HepG2 (cell line): ENCODE measurements at regions not wholly inside any gene's neighbourhood (a gene's known extent, or its start where the extent isn't known, plus 50 kb on each side); places are given as distances from the start of the nearest gene placed in this dataset.

Source experiments
- ATAC-seq: fragments of 200-7000 bp; cut with Tn5 transposase; 3 replicates; pipeline ENCODE4 v1.9.1; 2020; ENCODE audit warnings: mild to moderate bottlenecking, moderate library complexity
- BruUV-seq: library from RNA; stranded (reverse); fragments of 400-500 nt; replicated peaks from 2 replicates; lab custom pipeline; 2021; lab: Mats Ljungman, UMichigan
- CTCF ChIA-PET: fragments of 300-600 bp; formaldehyde crosslinking; extraction: SDS; loops from one replicate; lab custom pipeline; 2021; ENCODE audit warnings: low total read pairs, inconsistent platforms, low intra/inter-chr PET ratio; lab: Yijun Ruan, JAX
- POLR2A ChIA-PET: fragments of 350-600 bp; sonication (Branson Sonifier 250); formaldehyde crosslinking; loops from one replicate; lab custom pipeline; 2020; ENCODE audit warnings: antibody characterized with exemption, inconsistent platforms; lab: Yijun Ruan, JAX
- DNase-seq: peaks from one replicate; pipeline ENCODE4 v3.0.0-alpha.2; 2015; ENCODE audit warnings: low spot score
- FAIRE-seq: peaks from 3 replicates; lab custom pipeline; 2011; peaks lifted over from hg19 to GRCh38; lab: Jason Lieb, UNC
- H2AFZ ChIP-seq: one replicate; pipeline ENCODE4 v1.6.1; 2011; ENCODE audit warnings: low read length, inconsistent platforms
- H3K27ac ChIP-seq: fragments of 300-600 bp; 3 replicates; pipeline ENCODE4 v1.8.0; 2011; ENCODE audit warnings: mixed run types, mild to moderate bottlenecking, mixed read lengths, low read length, inconsistent platforms; ENCODE audit not compliant: insufficient read depth; ENCODE audit errors: extremely low read length
- H3K27me3 ChIP-seq, 2 experiments: fragments of 200-600 bp in 1 of 2; 2 replicates in 1 of 2; 3 replicates in 1 of 2; pipeline versions ENCODE4 v1.6.0 to v1.8.0; 2011; ENCODE audit warnings: low read length in 2 of 2, mild to moderate bottlenecking in 2 of 2, moderate library complexity in 2 of 2, inconsistent platforms in 1 of 2; ENCODE audit not compliant: insufficient read depth in 2 of 2, control insufficient read depth in 1 of 2
- H3K36me3 ChIP-seq, 2 experiments: fragments of 200-600 bp in 1 of 2; replicated peaks in 1 of 2; 2 replicates in 1 of 2; 3 replicates in 1 of 2; pipeline versions ENCODE4 v1.5.1 to v1.8.0; 2011; ENCODE audit warnings: low read length in 2 of 2, inconsistent platforms in 1 of 2; ENCODE audit not compliant: insufficient read depth in 2 of 2, control insufficient read depth in 1 of 2
- H3K4me1 ChIP-seq: 2 replicates; pipeline ENCODE4 v1.5.1; 2012; ENCODE audit warnings: low read length, inconsistent platforms; ENCODE audit not compliant: insufficient read depth
- H3K4me2 ChIP-seq: 2 replicates; pipeline ENCODE4 v1.6.0; 2011; ENCODE audit warnings: low read depth, low read length, inconsistent platforms
- H3K4me3 ChIP-seq, 3 experiments: fragments of 200-600 bp in 1 of 3; sonication (generic), shearing (Covaris generic) in 1 of 3; replicated peaks in 1 of 3; 2 replicates each; pipeline ENCODE4 v1.5.1; 2011 to 2016; ENCODE audit warnings: low read length in 3 of 3, inconsistent platforms in 2 of 3, low read depth in 2 of 3, mild to moderate bottlenecking in 2 of 3, control low read depth in 1 of 3, mixed read lengths in 1 of 3; ENCODE audit not compliant: insufficient read depth in 1 of 3
- H3K79me2 ChIP-seq: one replicate; pipeline ENCODE4 v1.6.1; 2011; ENCODE audit warnings: low read length, inconsistent platforms; ENCODE audit not compliant: insufficient read depth
- H3K9ac ChIP-seq: 2 replicates; pipeline ENCODE4 v1.6.0; 2011; ENCODE audit warnings: mild to moderate bottlenecking, low read depth, low read length, inconsistent platforms; ENCODE audit not compliant: insufficient read depth
- H3K9me3 ChIP-seq: 2 replicates; pipeline ENCODE4 v1.5.1; 2012; ENCODE audit warnings: mild to moderate bottlenecking, low read length
- H4K20me1 ChIP-seq: 2 replicates; pipeline ENCODE4 v1.6.0; 2011; ENCODE audit warnings: inconsistent platforms, mild to moderate bottlenecking, low read length, moderate library complexity; ENCODE audit not compliant: insufficient read depth
- FOXP1 ChIP-seq, 2 experiments: fragments of 450-650 bp in 1 of 2; IDR thresholded peaks; 2 replicates each; pipeline ENCODE4 v1.6.1; 2017 to 2018; ENCODE audit warnings: antibody characterized with exemption in 1 of 2
- GABPB1 ChIP-seq: IDR thresholded peaks from 2 replicates; pipeline ENCODE4 v1.6.1; 2016; ENCODE audit warnings: mild to moderate bottlenecking, missing genetic modification reagents, moderate library complexity, missing compliant biosample characterization
- GATAD2A ChIP-seq: IDR thresholded peaks from 2 replicates; pipeline ENCODE4 v1.6.1; 2016
- KLF16 ChIP-seq, 2 experiments: sonication (generic) in 1 of 2; formaldehyde crosslinking in 1 of 2; IDR thresholded peaks; 2 replicates each; pipeline versions ENCODE4 v1.6.1 to v1.8.0; 2016 to 2023; ENCODE audit warnings: missing genetic modification reagents in 2 of 2, missing compliant biosample characterization in 1 of 2
- RXRB ChIP-seq: IDR thresholded peaks from 2 replicates; pipeline ENCODE4 v1.6.1; 2016; ENCODE audit warnings: borderline replicate concordance, missing genetic modification reagents, missing compliant biosample characterization
- SRY ChIP-seq: sonication (generic); formaldehyde crosslinking; IDR thresholded peaks from 2 replicates; pipeline ENCODE4 v1.8.0; 2022; ENCODE audit warnings: mild to moderate bottlenecking, missing genetic modification reagents
- STAG1 ChIP-seq: sonication (generic); formaldehyde crosslinking; IDR thresholded peaks from 2 replicates; pipeline ENCODE4 v1.4.0; 2020; ENCODE audit warnings: missing genetic modification reagents
- TCF7L2 ChIP-seq: IDR thresholded peaks from 2 replicates; pipeline ENCODE4 v1.6.1; 2011; ENCODE audit warnings: mild to moderate bottlenecking, low read depth, low read length, moderate library complexity
- ZNF446 ChIP-seq: sonication (generic); formaldehyde crosslinking; IDR thresholded peaks from 2 replicates; pipeline ENCODE4 v1.5.0; 2020; ENCODE audit warnings: mild to moderate bottlenecking, missing genetic modification reagents
- ZNF766 ChIP-seq: sonication (generic); formaldehyde crosslinking; IDR thresholded peaks from 2 replicates; pipeline ENCODE4 v1.5.0; 2020; ENCODE audit warnings: missing genetic modification reagents, borderline replicate concordance
- ZNF816 ChIP-seq: sonication (generic); formaldehyde crosslinking; IDR thresholded peaks from 2 replicates; pipeline ENCODE4 v1.8.0; 2022; ENCODE audit warnings: missing genetic modification reagents, mild to moderate bottlenecking, borderline replicate concordance
- WGBS: methylation state at CpG from one replicate; pipeline ENCODE4 v1.1.6; 2017; ENCODE audit warnings: low lambda C conversion rate; 5-methylcytosine and 5-hydroxymethylcytosine counted together
- in situ Hi-C: cut with HindIII; loops from 2 replicates; pipeline ENCODE4 v1.10.0; 2017; ENCODE audit warnings: low pct_unique_long_range_greater_than_20kb; ENCODE audit not compliant: extremely low pct_ligation_motif_present
- intact Hi-C: fragments of 100-400 bp; cut with micrococcal nuclease; formaldehyde crosslinking; loops from one replicate; pipeline ENCODE4 v1.10.0; 2022; ENCODE audit not compliant: unreplicated experiment
- TF ChIP-seq, protein P1 (sequence below): sonication (generic); formaldehyde crosslinking; IDR thresholded peaks from 2 replicates; pipeline ENCODE4 v1.5.0; 2020; ENCODE audit warnings: mild to moderate bottlenecking, missing genetic modification reagents, moderate library complexity
- TF ChIP-seq, protein P2 (sequence below): sonication (generic); formaldehyde crosslinking; IDR thresholded peaks from 2 replicates; pipeline ENCODE4 v1.9.0; 2021; ENCODE audit warnings: missing genetic modification reagents, borderline replicate concordance
- TF ChIP-seq, protein P3 (sequence below): sonication (generic); formaldehyde crosslinking; IDR thresholded peaks from 2 replicates; pipeline ENCODE4 v1.4.0; 2020; ENCODE audit warnings: low read depth, missing genetic modification reagents

DNA sequence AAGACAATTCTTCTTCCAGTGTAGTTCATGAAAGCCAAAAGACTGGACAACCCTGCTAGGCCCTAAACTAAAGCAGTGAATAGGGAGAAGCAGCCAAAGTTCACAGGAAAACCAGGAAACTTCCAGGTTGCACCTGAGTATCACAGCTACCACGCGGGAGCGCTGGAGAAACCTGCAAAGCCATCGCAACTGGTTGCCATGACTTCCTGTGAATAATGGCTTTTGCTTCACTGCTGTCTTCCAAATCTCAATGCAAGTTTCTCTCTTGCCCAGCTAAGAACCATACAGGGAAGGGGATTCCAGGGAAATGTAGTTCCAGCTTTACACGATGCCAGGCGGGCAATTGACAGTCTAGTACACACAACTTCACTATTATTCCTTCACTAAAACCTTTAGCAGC lies 114.1 kb downstream of the GXYLT1 start:
- Histone ChIP-seq H3K9me3 (no peaks in the 10 kb centered on the region), H3K27me3 (no peaks in the 10 kb centered on the region), H3K4me3 (no peak overlapping the region), H3K4me2 (no peak overlapping the region), H3K79me2 (no peaks in the 10 kb centered on the region), H4K20me1 (no peaks in the 10 kb centered on the region), H2AFZ (no peak overlapping the region), H3K36me3 (no peaks in the 10 kb centered on the region), H3K4me1 (no peaks in the 10 kb centered on the region), H3K27ac (no peak overlapping the region), H3K9ac (no peak overlapping the region)
- FAIRE-seq (no peak), ATAC-seq (no peak; the same call in 2 of the 3 replicates), DNase-seq (no peak)
- intact Hi-C loops (no loop called here), in situ Hi-C loops (no loop called here)
- BruUV-seq = no TSS peak
- TF ChIP-seq ZNF816 (CRISPR knock-in tag) (no peak), ZNF446 (CRISPR knock-in tag) (no peak), SRY (CRISPR knock-in tag) (no peak), TCF7L2 (no peak), KLF16 (CRISPR knock-in tag; IDR thresholded peaks at IDR 0.05) (no peak), STAG1 (CRISPR knock-in tag) (peak; percentile 33), RXRB (no peak)
- TF ChIP-seq, protein P1, sequence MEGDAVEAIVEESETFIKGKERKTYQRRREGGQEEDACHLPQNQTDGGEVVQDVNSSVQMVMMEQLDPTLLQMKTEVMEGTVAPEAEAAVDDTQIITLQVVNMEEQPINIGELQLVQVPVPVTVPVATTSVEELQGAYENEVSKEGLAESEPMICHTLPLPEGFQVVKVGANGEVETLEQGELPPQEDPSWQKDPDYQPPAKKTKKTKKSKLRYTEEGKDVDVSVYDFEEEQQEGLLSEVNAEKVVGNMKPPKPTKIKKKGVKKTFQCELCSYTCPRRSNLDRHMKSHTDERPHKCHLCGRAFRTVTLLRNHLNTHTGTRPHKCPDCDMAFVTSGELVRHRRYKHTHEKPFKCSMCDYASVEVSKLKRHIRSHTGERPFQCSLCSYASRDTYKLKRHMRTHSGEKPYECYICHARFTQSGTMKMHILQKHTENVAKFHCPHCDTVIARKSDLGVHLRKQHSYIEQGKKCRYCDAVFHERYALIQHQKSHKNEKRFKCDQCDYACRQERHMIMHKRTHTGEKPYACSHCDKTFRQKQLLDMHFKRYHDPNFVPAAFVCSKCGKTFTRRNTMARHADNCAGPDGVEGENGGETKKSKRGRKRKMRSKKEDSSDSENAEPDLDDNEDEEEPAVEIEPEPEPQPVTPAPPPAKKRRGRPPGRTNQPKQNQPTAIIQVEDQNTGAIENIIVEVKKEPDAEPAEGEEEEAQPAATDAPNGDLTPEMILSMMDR = peak; percentile 46
- POLR2A ChIA-PET = no interaction called here
- 43% methylated on average over 6 of the region's 6 CpGs for WGBS
- CTCF ChIA-PET = no interaction called here

DNA sequence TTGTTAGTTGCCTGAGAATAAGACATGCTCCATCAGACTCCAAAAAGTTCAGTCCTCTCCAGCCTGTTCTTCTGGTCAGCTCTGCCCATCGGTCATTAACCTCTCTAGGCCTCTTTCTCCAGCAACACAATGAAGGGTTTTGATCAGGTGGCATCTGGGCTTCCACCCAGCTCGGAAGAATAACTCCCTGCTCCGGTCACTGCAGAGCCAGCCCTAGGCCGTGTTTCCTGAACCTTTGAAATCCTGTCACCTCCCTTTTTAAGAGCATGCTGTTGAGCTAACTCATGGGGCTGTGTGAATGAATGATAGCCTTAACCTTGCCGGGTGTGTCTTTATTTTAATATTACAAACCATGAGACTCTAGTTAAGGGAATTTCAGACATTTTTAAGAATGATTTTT lies 117.1 kb downstream of the GXYLT1 start:
- no peak overlapping the region for H2AFZ ChIP-seq
- FAIRE-seq = no peak
- POLR2A ChIA-PET = no interaction called here
- no peak overlapping the region for H3K9ac ChIP-seq
- intact Hi-C loops (loop anchor here (10.0 kb wide), 1 partner anchor 103 kb away; no protein-coding TSS in a partner anchor), in situ Hi-C loops (no loop called here)
- H3K27ac ChIP-seq = no peak overlapping the region
- H3K36me3 ChIP-seq = no peaks in the 10 kb centered on the region
- ATAC-seq = no peak
- H3K4me2 ChIP-seq = no peak overlapping the region
- 6% methylated on average over 5 of the region's 5 CpGs for WGBS
- BruUV-seq = no TSS peak
- no peaks in the 10 kb centered on the region for H4K20me1 ChIP-seq
- H3K27me3 ChIP-seq = peaks cover 0 to 5% of the 10 kb centered on the region in 2 experiments; a peak in 1 of 5 replicates
- no peak overlapping the region for H3K4me3 ChIP-seq
- no peaks in the 10 kb centered on the region for H3K9me3 ChIP-seq
- DNase-seq = no peak
- CTCF ChIA-PET = no interaction called here
- H3K79me2 ChIP-seq = no peaks in the 10 kb centered on the region
- no peaks in the 10 kb centered on the region for H3K4me1 ChIP-seq
- TF ChIP-seq ZNF766 = no peak
- no peak for TF ChIP-seq GATAD2A
- no peak for TF ChIP-seq GABPB1
- TF ChIP-seq, protein P2, sequence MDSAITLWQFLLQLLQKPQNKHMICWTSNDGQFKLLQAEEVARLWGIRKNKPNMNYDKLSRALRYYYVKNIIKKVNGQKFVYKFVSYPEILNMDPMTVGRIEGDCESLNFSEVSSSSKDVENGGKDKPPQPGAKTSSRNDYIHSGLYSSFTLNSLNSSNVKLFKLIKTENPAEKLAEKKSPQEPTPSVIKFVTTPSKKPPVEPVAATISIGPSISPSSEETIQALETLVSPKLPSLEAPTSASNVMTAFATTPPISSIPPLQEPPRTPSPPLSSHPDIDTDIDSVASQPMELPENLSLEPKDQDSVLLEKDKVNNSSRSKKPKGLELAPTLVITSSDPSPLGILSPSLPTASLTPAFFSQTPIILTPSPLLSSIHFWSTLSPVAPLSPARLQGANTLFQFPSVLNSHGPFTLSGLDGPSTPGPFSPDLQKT (CRISPR knock-in tag) = no peak
- TF ChIP-seq, protein P3, sequence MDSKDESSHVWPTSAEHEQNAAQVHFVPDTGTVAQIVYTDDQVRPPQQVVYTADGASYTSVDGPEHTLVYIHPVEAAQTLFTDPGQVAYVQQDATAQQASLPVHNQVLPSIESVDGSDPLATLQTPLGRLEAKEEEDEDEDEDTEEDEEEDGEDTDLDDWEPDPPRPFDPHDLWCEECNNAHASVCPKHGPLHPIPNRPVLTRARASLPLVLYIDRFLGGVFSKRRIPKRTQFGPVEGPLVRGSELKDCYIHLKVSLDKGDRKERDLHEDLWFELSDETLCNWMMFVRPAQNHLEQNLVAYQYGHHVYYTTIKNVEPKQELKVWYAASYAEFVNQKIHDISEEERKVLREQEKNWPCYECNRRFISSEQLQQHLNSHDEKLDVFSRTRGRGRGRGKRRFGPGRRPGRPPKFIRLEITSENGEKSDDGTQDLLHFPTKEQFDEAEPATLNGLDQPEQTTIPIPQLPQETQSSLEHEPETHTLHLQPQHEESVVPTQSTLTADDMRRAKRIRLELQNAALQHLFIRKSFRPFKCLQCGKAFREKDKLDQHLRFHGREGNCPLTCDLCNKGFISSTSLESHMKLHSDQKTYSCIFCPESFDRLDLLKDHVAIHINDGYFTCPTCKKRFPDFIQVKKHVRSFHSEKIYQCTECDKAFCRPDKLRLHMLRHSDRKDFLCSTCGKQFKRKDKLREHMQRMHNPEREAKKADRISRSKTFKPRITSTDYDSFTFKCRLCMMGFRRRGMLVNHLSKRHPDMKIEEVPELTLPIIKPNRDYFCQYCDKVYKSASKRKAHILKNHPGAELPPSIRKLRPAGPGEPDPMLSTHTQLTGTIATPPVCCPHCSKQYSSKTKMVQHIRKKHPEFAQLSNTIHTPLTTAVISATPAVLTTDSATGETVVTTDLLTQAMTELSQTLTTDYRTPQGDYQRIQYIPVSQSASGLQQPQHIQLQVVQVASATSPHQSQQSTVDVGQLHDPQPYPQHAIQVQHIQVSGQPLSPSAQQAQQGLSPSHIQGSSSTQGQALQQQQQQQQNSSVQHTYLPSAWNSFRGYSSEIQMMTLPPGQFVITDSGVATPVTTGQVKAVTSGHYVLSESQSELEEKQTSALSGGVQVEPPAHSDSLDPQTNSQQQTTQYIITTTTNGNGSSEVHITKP (CRISPR knock-in tag) = no peak
- TF ChIP-seq FOXP1 (IDR thresholded peaks at IDR 0.05) = no peak
- TF ChIP-seq FOXP1 (CRISPR knock-in tag; IDR thresholded peaks at IDR 0.05) = no peak
